GM19452 (cell line): ENCODE measurements at regions not wholly inside any gene's neighbourhood (a gene's known extent, or its start where the extent isn't known, plus 50 kb on each side); places are given as distances from the start of the nearest gene placed in this dataset.

Experiments used
- ATAC-seq: cut with Tn5 transposase; IDR thresholded peaks from one replicate; pipeline ENCODE4 v1.9.1; 2021; ENCODE audit not compliant: unreplicated experiment

DNA sequence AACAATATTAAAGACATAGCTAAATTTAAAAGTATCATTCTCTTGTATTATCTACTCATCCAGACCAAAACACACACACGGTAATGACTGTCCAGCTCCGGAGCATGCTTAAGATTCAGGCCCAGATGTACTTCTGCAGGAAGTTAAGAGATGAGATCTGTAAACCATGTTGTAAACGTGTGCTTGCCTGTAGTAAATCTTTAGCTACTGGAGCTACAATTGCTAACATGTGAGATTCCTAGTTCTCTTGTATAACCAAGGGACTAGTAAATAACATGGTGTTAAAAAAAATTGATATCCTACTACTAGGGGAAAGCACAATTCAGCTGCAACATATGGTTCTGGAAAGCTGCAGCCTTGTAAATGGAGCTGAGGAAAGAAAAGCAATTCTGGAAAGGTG lies 651.7 kb upstream of the CCDC54 start:
- no peak for ATAC-seq

GRCh38 chr3:106728315-106729098 lies 648.7 kb upstream of the CCDC54 start:
- ATAC-seq = no peak

- no peak for ATAC-seq
These were observed 647.8 kb upstream of the CCDC54 start for GRCh38 chr3:106729481-106729880.

- no peak for ATAC-seq
These were observed 646.0 kb upstream of the CCDC54 start for GRCh38 chr3:106731230-106731629.

- no peak for ATAC-seq
These were observed 642.5 kb upstream of the CCDC54 start for GRCh38 chr3:106734712-106735111.

DNA sequence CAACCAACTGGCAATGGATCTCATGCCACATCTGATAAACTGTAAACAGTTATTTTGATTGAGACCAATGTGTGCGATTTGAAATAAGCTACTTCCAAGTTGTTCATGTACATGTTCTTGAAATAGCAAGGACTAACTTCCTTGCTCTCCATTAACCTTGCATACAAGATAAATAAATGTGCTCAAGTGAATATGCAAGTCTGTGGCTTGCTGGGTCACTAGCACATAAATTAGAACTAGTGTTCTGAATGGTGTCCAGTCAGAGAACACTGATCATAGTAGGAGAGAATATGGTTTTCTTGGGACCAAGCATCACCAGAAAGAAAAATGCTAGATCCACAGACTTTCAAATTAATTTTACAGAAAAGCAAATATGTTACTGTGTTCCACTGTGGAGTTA lies 640.0 kb upstream of the CCDC54 start:
- ATAC-seq = no peak

- no peak for ATAC-seq
These were observed 637.1 kb upstream of the CCDC54 start for GRCh38 chr3:106740116-106740515.

DNA sequence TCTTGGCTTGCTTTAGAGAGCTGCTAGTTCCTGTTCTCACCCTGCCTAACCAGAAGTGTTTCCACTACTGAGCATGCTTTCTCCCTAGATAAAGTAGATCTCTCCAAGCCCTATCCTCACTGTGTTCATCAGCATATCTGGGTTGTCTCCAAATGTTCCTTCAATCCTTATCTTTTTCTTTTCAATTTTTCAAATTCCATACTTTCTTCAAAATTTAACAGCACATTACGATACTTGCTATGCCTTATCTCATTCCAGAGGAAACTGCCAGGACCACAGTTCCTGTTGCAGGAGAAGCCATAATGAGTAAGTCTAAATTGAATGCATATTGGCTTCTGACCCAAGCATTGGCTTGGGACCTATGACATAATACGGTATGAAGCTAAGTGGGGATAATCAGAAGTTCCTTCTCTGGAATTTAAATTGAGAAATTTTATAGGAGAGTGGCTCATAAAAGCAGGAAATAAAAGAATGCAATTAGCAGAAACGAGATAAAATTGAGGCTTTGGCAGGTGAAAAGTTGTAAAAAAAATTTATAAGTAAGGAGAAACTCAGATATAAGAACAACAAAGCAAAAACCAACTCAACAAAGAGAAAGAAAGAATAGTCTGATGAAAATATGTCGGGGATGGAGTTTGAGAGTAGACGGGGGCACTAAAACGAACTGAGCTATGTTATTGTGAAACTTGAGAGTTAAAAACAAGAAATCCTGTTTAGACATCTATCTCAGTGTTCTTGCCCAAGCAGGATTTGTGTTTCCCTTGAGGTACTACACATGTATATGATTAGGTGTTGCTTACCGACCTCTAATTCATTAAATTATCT lies 631.7 kb upstream of the CCDC54 start:
- ATAC-seq = no peak

DNA sequence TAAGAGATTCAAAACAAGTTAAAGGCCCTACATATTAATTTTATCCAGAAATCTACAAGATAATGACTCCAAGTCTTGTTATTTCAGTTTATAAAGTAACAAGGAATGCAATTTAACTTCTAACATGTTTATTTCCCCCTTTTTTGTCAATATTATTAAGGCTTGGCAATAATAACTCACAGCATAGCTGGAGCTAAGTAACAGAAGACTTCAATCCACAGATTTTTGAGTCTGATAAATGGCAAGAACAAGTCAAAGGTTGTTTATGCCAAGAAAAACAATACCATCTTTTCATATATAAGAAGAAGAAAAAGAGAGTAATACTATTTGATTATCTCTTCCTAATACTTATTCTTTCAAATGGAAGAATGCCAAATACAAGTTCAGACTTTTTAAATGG lies 631.0 kb upstream of the CCDC54 start:
- no peak for ATAC-seq

DNA sequence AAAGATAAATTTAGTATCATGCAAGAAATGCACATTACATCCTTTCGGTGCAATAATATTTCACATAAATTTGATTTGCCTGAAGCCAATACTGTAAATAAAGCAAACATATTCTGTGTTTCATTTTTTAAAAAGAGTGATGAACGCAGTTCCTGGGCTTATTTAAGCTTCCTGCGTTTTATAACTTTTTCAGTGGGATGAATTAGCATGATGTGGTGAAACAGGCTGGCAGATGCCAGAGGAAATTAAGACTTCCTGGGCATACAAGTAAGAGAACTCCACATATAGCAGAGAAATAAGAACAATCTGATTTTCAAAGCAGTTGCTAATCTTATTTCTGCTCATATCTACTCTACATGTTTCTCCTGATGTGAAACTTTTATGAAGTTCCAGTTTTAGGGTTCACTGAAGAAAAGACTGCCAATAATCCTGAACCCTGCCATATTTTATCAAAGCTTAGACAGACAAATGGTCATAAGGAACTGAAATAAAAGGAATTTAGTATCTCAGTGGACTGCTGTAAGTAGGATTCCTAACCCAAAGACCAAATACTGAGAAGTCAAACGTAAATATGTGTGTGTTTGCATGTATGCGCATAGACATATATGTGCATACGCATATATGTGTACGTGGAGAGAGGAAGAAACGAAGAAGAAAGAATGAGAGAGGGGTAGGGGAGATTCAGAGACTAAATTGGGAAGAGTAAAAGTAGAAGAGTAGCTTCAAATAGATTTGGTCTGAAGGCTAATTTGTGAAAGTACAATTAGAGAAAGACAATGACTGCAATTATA lies 628.6 kb upstream of the CCDC54 start:
- no peak for ATAC-seq

DNA sequence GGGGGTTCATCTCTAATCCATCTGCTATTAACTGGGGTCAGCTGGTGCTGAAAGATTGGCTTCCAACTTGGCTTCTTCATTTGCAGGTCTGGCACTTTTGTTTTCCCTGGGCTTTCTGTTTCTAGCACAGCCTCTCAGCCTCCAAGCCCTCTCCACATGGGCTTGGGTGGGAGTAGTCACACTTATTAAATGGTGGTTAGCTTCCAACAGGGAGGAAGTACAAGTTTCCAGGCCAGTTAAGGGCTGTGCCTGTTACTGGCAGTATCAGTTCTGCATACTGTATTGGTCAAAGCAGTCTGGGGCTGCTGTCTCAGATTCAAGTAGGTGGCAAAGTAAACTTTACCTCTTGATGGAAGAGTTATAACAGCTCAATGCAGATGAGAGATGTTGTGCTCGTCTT lies 627.1 kb upstream of the CCDC54 start:
- ATAC-seq = no peak

GRCh38 chr3:106755336-106755735 lies 621.9 kb upstream of the CCDC54 start:
- no peak for ATAC-seq

- no peak for ATAC-seq
These were observed 620.3 kb upstream of the CCDC54 start for GRCh38 chr3:106756901-106757300.

- no peak for ATAC-seq
These were observed 618.8 kb upstream of the CCDC54 start for GRCh38 chr3:106758459-106758858.

DNA sequence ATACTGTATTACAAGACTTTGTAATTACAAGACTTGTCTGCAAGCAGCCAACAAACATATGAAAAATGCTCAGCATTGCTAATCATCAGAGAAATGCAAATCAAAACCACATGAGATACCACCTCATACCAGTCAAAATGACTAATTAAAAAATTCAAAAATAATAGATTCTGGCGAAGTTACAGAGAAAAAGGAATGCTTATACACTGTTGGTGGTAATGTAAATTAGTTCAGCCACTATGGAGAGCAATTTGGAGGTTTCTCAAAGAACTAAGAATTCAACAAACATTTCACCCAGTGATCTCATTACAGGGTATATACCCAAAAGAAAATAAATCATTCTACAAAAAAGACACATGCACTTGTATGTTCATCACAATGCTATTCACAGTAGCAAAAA lies 617.5 kb upstream of the CCDC54 start:
- no peak for ATAC-seq

DNA sequence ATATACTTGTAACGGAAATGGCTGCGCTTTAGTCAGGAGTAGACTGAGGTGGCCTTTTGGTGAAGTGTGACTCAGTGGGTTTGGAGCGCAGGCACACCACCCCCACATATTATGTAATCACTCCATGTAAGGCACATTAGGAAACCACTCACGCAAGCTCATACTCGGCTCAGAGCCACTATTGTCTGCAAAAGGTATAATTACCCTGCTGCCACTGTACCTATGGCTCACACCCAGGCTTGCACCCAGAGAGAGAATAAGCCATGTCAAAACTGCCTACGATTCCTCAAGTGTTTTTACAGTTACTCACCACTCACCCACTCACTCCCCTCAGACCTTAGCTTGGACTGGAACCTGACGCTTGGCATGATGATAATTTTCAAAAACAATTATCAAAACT lies 611.9 kb upstream of the CCDC54 start:
- ATAC-seq = no peak

GRCh38 chr3:106768941-106769480 lies 608.2 kb upstream of the CCDC54 start:
- no peak for ATAC-seq

- no peak for ATAC-seq
These were observed 603.4 kb upstream of the CCDC54 start for GRCh38 chr3:106773795-106774194.

GRCh38 chr3:106783231-106783630 lies 594.0 kb upstream of the CCDC54 start:
- ATAC-seq = no peak

GRCh38 chr3:106789276-106789675 lies 588.0 kb upstream of the CCDC54 start:
- ATAC-seq = no peak

- no peak for ATAC-seq
These were observed 584.5 kb upstream of the CCDC54 start for GRCh38 chr3:106792716-106793115.
